SKM-1 (cell line): ENCODE measurements at regions not wholly inside any gene's neighbourhood (a gene's known extent, or its start where the extent isn't known, plus 50 kb on each side); places are given as distances from the start of the nearest gene placed in this dataset.

ENCODE experiments used
- DNase-seq: peaks from one replicate; lab custom pipeline; 2025; ENCODE audit not compliant: unreplicated experiment; lab: John Stamatoyannopoulos, UW

DNA sequence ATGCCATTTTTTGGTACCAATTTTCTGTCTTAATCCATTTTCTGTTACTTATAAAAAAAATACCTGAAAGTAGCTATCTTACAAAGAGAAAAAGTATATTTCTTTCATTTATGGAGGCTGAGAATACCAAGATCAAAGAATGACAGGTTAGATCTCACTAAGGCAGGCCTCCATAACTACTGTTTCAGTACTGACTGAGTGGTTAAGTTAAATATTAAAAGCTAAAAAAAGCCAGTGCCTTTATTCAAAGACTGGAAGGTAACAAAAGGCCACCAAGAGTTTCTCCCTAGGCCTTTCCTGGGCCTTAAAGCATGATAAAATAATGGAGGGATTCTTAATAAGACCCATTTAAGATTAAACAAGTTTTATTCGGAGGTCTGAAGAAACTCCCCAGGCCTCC lies 687.7 kb upstream of the ADGRL4 start:
- no peak for DNase-seq

- no peak for DNase-seq
Observed at GRCh38 chr1:79693441-79694114, 687.0 kb upstream of the ADGRL4 start.

- no peak for DNase-seq
Observed at GRCh38 chr1:79692519-79692918, 686.0 kb upstream of the ADGRL4 start.

DNA sequence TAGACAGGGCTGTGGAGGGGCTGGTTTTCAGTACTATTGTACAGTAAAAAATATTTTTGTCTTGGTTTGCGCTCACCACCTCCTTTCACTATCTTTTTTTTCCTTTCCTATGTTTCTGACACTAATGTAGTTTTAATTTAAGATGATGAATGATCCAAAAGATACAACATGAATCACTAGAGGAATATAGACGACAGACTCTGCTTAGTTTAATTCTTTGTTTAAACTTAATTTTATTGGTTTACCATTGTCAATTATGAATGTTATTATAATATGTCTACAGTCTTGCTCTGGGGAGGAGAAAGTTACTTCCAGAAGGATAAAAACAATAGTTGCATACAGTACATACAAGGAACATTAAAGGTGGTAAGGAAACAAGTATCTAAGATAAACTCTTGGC lies 682.4 kb upstream of the ADGRL4 start:
- no peak for DNase-seq

DNA sequence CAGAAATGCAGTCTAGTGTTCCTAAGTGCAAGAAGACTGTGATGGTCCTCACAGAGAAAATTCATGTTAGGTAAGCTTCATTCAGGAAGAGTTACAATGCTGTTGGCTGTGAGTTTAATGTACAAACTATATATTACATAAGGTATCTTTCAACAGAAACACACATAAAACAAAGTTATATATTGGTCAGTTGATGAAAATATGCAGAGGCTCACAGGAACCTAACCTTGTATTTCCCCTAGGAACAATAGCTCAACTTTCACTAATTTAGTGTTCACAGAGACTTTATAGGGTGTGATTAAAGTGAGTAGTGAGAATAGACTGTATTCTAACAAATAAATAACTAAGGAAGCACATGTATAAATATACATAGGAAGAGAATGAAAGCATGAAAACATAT lies 676.9 kb upstream of the ADGRL4 start:
- no peak for DNase-seq

GRCh38 chr1:79682478-79682877 lies 675.9 kb upstream of the ADGRL4 start:
- DNase-seq: no peak

GRCh38 chr1:79681382-79681781 lies 674.9 kb upstream of the ADGRL4 start:
- DNase-seq: no peak

- no peak for DNase-seq
Observed at GRCh38 chr1:79679916-79680315, 673.4 kb upstream of the ADGRL4 start.

GRCh38 chr1:79667848-79668696 lies 661.5 kb upstream of the ADGRL4 start:
- no peak for DNase-seq

DNA sequence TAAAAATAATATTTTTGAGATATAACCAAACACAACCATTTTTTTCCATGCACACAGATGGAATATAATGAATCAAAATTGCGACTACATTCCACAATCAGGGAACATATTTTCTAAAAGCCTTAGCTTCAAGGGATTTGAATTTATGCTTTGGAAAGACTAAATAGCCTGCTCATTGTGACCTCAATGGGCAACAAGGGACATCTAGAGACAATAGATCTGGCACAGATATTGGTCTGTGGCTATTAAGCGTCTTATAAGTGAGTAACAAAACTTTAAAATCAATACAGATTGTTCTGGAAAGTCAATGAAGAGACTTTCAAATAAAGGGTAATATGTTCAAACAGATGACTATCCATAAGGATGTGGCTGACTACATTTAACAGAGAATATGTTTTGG lies 660.6 kb upstream of the ADGRL4 start:
- no peak for DNase-seq

GRCh38 chr1:79663916-79664315 lies 657.4 kb upstream of the ADGRL4 start:
- DNase-seq: no peak

GRCh38 chr1:79662596-79662995 lies 656.1 kb upstream of the ADGRL4 start:
- DNase-seq: no peak

- DNase-seq: no peak
Observed at GRCh38 chr1:79660129-79660528, 653.6 kb upstream of the ADGRL4 start.

DNA sequence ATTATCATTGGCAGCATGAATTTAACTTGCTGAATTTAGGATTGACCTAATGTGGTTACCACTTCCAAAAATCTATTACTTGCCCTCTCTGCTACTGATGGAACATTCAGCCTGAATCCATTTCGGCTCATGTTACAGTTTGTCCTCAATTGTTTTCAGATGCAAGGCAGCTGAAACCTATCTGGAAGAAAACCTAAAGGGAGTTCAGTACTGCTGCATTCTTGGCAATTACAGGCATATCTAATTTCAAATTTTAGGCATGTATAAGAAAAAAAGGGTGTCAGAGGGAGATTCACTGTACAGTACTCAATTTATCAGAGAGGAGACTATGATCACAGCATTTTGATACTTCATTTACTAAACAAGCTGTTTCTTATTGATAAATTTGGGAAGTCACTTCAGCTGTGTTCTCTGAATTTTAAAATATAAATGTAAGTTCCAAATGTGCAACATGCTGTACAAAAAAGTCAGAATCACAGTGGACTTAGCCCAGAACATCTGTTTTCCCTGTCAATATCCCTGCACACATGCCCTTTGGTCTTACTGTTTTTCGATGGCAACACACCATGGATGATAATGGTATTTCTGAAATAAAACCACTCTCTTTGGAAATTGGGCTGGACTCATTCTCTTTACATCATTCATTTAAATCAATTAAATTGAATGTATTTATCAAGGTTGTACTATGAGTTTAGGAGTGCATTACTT lies 651.6 kb upstream of the ADGRL4 start:
- DNase-seq: no peak

- no peak for DNase-seq
Observed at GRCh38 chr1:79655876-79656275, 649.3 kb upstream of the ADGRL4 start.

- DNase-seq: no peak
Observed at GRCh38 chr1:79652426-79652825, 645.9 kb upstream of the ADGRL4 start.

DNA sequence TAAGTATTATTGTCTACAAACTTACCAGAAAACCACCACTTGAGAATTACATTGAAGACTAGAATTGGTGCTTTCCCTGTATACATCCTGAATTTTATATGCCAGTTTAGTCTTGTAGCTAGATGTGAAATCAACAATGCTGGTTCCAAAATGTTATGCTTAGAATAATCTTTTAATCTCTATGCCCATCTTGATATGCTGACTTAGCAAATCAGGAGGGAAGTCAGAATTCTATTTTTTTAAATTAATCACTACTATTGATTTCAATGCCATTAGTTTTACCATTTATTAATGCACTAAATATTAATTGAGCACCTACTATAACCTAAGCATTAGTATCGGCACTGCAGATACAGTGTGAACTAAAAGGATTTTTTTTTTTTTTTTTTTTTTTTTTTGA lies 641.6 kb upstream of the ADGRL4 start:
- DNase-seq: no peak

DNA sequence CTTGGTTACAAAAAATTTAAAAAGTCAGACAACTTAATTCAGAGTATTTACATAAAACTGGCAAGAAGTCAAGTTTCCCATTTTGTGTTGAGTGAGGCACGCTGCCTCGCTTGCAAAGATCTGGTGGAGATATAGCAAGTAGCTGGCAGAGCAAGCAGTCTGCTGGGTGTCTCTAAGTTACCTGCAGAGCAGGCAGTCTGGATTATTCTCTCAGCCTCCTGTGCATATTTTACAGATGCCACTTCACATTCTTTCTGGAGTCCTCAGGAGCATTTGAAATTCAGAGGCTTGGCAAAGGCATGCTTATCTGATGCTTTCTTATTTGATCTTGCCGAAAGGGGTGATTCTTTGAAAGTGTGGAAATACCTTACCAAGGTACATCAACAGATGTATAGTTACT lies 640.4 kb upstream of the ADGRL4 start:
- no peak for DNase-seq

DNA sequence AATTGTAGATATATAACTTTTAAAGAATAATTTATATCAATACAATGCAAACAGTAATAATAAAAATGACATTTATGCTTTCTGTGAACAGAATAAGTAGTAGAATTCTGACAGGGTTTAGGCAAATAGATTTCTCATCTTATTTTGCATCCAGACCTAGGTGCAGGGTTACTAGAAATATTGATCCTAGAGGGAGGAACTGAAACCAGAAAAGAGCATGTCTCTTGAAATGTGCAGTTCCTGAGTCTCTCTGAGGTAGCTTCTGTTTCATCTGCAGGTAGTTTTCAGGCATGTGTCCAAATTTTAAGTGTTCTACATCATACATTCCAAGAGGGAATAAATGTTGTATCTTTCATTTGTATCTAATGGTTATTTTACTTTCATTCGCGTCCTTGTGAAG lies 631.9 kb upstream of the ADGRL4 start:
- DNase-seq: no peak

DNA sequence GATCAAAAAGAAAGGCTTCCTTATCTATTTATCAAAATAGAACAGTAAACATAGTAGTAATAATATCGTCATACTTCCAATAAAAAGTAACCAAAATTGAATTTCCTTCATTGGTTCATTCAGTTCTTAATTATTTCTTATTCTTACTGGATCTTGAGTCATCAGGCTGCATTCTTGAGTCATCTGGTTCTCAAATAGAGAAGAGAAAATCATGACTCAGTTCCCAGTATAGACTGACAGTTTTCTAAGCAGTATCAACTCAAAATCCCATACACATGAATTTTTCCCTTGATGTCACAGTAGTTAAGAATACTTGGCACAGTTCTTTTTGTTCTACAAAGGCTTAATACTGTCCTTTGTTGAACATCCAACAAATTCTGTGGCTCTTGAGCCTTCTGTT lies 626.9 kb upstream of the ADGRL4 start:
- no peak for DNase-seq

- no peak for DNase-seq
Observed at GRCh38 chr1:79629414-79629813, 622.9 kb upstream of the ADGRL4 start.

- no peak for DNase-seq
Observed at GRCh38 chr1:79617777-79618176, 611.2 kb upstream of the ADGRL4 start.
